ENCODE measurements at regions not wholly inside any gene's neighbourhood (a gene's known extent, or its start where the extent isn't known, plus 50 kb on each side); places are given as distances from the start of the nearest gene placed in this dataset.

- 4% methylated on average over 2 of the region's 2 CpGs for WGBS (ENCODE audit: insufficient coverage, low coverage, missing lambda C conversion rate)
- CTCF ChIA-PET (ENCODE audit: low intra/inter-chr PET ratio) = no interaction called here
- peaks cover 1% of the 10 kb centered on the region; the same call in 1 of the 2 replicates for H3K9me3 ChIP-seq (replicated peaks; ENCODE audit: control insufficient read depth, insufficient read depth, low read depth, low read length)
- H3K36me3 ChIP-seq (ENCODE audit: control insufficient read depth, insufficient read depth, low read length) = no peaks in the 10 kb centered on the region
- no peaks in the 10 kb centered on the region for H3K27me3 ChIP-seq (ENCODE audit: control insufficient read depth in 2 of 2, insufficient read depth in 2 of 2, low read length in 2 of 2)
- H3K4me3 ChIP-seq = no peak overlapping the region
- H3K9ac ChIP-seq (ENCODE audit: insufficient read depth in 1 of 2, low read depth in 2 of 2, low read length in 2 of 2) = no peak overlapping the region
- H3K79me2 ChIP-seq (ENCODE audit: control insufficient read depth, insufficient read depth, low read length) = no peaks in the 10 kb centered on the region
- BruUV-seq (replicated peaks) = no TSS peak
- DNase-seq (ENCODE audit: extremely low read depth in 1 of 4, low spot score in 3 of 4) = no peak
- no peak for ATAC-seq
- H3K4me1 ChIP-seq (replicated peaks in 1 of 2; ENCODE audit: control insufficient read depth in 2 of 2, insufficient read depth in 2 of 2, low read length in 2 of 2) = no peaks in the 10 kb centered on the region
- no peak overlapping the region for H2AFZ ChIP-seq (ENCODE audit: low read depth, low read length)
- no peak overlapping the region for H3K4me2 ChIP-seq (ENCODE audit: insufficient read depth, low read length)
- H3K9me1 ChIP-seq (ENCODE audit: control insufficient read depth, insufficient read depth, low read length) = no peaks in the 10 kb centered on the region
- no peak overlapping the region for H3K27ac ChIP-seq (ENCODE audit: extremely low read depth, low read depth, low read length)
- POLR2A ChIA-PET = no interaction called here
- no peaks in the 10 kb centered on the region for H4K20me1 ChIP-seq (replicated peaks; ENCODE audit: control insufficient read depth, insufficient read depth, low read length)
- in situ Hi-C loops (cut with MboI) (no loop called here), intact Hi-C loops (cut with micrococcal nuclease) (no loop called here)
- no peak for FAIRE-seq
- TF ChIP-seq, protein P1, sequence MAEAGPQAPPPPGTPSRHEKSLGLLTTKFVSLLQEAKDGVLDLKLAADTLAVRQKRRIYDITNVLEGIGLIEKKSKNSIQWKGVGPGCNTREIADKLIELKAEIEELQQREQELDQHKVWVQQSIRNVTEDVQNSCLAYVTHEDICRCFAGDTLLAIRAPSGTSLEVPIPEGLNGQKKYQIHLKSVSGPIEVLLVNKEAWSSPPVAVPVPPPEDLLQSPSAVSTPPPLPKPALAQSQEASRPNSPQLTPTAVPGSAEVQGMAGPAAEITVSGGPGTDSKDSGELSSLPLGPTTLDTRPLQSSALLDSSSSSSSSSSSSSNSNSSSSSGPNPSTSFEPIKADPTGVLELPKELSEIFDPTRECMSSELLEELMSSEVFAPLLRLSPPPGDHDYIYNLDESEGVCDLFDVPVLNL (CRISPR knock-in tag; IDR thresholded peaks at IDR 0.05; ENCODE audit: low read depth) = no peak
- TF ChIP-seq, protein P2, sequence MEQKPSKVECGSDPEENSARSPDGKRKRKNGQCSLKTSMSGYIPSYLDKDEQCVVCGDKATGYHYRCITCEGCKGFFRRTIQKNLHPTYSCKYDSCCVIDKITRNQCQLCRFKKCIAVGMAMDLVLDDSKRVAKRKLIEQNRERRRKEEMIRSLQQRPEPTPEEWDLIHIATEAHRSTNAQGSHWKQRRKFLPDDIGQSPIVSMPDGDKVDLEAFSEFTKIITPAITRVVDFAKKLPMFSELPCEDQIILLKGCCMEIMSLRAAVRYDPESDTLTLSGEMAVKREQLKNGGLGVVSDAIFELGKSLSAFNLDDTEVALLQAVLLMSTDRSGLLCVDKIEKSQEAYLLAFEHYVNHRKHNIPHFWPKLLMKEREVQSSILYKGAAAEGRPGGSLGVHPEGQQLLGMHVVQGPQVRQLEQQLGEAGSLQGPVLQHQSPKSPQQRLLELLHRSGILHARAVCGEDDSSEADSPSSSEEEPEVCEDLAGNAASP (IDR thresholded peaks at IDR 0.05) = no peak
- TF ChIP-seq HNRNPH1 (optimal IDR thresholded peaks at IDR 0.05; ENCODE audit: low read depth, low read length) (no peak), ZEB2 (IDR thresholded peaks at IDR 0.05) (no peak), RUNX1 (IDR thresholded peaks at IDR 0.05; ENCODE audit: low read depth) (no peak), SMARCB1 (IDR thresholded peaks at IDR 0.05; ENCODE audit: insufficient read length, low read depth) (no peak)
- TF ChIP-seq, protein P3, sequence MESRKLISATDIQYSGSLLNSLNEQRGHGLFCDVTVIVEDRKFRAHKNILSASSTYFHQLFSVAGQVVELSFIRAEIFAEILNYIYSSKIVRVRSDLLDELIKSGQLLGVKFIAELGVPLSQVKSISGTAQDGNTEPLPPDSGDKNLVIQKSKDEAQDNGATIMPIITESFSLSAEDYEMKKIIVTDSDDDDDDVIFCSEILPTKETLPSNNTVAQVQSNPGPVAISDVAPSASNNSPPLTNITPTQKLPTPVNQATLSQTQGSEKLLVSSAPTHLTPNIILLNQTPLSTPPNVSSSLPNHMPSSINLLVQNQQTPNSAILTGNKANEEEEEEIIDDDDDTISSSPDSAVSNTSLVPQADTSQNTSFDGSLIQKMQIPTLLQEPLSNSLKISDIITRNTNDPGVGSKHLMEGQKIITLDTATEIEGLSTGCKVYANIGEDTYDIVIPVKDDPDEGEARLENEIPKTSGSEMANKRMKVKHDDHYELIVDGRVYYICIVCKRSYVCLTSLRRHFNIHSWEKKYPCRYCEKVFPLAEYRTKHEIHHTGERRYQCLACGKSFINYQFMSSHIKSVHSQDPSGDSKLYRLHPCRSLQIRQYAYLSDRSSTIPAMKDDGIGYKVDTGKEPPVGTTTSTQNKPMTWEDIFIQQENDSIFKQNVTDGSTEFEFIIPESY (CRISPR knock-in tag; IDR thresholded peaks at IDR 0.05) = no peak
- TF ChIP-seq, protein P4, sequence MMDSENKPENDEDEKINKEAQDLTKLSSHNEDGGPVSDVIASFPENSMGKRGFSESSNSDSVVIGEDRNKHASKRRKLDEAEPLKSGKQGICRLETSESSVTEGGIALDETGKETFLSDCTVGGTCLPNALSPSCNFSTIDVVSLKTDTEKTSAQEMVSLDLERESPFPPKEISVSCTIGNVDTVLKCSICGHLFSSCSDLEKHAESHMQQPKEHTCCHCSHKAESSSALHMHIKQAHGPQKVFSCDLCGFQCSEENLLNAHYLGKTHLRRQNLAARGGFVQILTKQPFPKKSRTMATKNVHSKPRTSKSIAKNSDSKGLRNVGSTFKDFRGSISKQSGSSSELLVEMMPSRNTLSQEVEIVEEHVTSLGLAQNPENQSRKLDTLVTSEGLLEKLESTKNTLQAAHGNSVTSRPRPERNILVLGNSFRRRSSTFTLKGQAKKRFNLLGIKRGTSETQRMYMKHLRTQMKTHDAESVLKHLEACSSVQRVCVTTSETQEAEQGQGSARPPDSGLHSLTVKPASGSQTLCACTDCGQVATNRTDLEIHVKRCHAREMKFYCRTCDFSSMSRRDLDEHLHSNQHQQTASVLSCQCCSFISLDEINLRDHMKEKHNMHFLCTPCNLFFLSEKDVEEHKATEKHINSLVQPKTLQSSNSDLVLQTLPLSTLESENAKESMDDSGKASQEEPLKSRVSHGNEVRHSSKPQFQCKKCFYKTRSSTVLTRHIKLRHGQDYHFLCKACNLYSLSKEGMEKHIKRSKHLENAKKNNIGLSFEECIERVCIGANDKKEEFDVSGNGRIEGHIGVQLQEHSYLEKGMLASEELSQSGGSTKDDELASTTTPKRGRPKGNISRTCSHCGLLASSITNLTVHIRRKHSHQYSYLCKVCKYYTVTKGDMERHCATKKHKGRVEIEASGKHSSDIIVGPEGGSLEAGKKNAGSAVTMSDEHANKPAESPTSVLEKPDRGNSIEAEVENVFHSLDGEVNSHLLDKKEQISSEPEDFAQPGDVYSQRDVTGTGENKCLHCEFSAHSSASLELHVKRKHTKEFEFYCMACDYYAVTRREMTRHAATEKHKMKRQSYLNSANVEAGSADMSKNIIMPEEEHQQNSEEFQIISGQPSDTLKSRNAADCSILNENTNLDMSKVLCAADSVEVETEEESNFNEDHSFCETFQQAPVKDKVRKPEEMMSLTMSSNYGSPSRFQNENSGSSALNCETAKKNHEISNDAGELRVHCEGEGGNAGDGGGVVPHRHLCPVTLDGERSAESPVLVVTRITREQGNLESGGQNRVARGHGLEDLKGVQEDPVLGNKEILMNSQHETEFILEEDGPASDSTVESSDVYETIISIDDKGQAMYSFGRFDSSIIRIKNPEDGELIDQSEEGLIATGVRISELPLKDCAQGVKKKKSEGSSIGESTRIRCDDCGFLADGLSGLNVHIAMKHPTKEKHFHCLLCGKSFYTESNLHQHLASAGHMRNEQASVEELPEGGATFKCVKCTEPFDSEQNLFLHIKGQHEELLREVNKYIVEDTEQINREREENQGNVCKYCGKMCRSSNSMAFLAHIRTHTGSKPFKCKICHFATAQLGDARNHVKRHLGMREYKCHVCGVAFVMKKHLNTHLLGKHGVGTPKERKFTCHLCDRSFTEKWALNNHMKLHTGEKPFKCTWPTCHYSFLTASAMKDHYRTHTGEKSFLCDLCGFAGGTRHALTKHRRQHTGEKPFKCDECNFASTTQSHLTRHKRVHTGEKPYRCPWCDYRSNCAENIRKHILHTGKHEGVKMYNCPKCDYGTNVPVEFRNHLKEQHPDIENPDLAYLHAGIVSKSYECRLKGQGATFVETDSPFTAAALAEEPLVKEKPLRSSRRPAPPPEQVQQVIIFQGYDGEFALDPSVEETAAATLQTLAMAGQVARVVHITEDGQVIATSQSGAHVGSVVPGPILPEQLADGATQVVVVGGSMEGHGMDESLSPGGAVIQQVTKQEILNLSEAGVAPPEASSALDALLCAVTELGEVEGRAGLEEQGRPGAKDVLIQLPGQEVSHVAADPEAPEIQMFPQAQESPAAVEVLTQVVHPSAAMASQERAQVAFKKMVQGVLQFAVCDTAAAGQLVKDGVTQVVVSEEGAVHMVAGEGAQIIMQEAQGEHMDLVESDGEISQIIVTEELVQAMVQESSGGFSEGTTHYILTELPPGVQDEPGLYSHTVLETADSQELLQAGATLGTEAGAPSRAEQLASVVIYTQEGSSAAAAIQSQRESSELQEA (IDR thresholded peaks at IDR 0.05; ENCODE audit: low read depth) = no peak
These were observed 193.9 kb downstream of the RASSF9 start for GRCh38 chr12:85642288-85642687.

Measured in K562 (cell line).